ENCODE measurements at regions not wholly inside any gene's neighbourhood (a gene's known extent, or its start where the extent isn't known, plus 50 kb on each side); places are given as distances from the start of the nearest gene placed in this dataset.

DNA sequence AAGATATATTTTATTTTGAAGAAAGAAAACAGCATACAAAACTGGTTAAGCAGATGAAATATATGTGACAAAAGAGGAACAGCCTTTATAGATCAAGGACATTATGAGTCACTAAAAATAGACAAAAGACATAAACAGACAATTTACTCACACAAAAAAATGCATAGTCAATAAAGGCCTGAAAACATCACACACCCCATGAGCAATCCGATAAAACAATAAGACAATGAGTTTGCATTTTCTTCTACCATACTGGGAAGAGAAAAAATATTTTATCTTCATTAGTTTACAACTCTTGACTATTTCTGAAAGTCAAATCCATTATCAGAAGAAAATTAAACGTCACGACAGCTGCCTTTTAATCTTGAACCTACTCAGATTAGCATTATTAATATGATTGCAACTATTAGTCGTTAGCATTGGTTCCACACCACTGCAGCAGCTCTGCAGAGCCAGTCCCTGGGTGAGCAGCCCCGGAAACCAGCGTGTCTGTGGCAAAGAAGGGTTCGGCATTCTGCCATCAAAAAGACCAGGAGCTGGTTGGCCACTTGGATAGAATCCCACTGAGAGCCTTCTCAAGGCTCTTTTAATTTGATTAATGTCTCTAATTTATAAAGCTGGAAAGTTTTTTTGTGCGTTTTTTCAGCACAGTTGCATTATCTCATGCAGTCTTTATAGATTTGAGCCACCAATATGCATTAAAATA, 305.4 kb upstream of the SHH start:
- no peak for DNase-seq

DNA sequence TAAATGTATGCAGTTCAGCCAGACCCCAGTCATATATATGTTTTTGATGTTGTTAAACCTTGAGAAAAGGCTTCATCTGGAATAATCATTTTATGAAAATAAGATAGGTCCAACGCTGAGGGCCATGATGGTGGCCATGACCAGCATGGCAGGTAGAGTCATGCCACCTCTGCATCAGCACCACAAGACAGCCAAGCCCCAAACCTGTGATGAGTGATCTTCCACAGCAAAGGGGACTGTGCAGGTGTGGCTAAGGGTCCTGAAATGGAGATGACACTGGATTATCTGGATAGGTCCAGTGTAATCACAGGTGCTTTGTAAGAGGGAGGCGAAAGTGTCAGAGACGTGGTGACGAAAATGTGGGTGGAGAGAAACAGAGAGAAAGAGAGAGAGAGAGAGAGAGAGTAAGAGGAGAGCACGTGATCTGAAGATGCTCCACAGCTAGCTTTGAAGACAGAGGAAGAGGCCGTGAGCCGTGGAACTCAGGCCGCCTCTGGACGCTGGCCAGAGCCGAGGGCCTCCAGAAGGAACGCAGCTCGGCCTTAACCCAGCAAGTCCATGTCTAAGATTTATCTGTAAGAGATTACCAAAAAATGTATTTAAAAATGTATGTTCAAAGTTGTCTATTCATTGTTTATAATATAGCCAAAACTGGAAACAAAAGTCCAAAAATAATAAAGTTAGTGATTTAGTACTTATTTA, 304.4 kb upstream of the SHH start:
- no peak for DNase-seq

DNA sequence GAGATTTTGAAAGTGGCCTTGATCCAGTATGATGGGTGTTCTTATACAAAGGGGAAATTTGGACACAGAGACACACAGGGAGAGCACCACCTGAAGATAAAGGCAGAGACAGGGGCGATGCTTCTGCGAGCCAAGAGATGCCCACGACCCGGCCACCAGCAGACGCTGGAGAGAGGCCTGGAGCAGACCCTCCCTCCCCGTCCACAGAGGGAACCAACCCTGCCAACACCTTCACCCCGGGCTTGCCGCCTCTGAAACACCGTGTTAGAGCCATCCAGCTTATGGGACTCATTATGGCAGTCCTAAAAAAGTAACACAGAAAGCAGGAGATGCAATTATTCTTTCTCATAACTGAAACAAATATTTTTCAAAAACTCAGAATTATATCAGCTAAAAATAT, 303.3 kb upstream of the SHH start:
- DNase-seq = no peak

DNA sequence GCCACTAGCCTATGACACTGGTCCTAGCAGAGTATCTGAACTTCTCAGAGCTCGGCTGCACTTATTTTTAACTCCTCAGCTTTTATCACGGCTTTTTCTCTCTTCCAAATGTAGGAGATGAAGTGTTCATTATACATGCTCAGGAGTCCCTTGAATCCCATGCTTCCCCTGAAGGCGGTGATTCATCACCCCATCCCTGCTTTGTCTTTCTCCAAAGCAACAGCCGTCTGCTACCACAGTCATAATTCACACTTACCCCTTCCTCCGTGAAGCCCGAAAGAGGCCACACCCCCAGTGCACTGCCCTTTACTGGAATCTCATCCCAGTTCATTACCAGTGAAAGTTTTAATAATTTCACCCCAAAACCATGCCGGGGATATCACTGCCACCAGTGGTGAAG, 301.5 kb upstream of the SHH start:
- no peak for DNase-seq

DNA sequence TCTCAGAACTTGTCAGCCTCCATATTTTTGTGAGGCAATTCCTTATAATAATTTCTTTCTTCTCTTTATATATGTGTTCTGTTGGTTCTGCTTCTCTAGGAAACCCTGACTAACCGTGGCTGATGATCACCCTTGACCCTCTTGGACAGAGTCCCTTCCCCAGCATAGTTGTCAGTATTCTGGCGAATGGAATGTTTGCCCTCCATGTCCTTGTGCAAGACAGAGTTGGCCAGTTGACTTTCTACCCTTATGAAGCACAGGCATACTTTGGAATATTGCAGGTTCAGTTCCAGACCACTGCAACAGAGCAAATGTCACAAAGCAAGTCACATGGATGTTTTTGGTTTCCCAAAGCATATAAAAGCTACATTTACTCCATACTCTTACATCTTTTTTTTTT, 297.7 kb upstream of the SHH start:
- DNase-seq = no peak

DNA sequence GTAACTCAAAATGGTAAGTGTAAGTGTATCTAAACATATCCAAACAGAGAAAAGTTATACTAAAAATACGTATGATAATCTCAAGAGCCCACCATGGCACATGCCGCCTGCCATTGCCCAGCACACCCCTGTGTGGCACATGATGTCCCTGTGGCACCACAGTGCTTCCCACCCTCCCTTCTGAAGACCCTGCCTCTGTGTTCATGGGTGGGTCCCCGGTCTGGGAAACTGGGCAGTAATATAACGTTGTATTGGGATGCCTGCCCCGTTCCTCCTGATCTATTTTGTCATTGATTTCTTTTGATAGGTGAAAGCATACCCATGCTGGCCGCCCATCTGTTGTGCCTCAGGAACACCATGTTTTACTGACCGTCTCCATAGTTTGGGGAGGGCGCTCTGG, 296.8 kb upstream of the SHH start:
- DNase-seq = no peak

DNA sequence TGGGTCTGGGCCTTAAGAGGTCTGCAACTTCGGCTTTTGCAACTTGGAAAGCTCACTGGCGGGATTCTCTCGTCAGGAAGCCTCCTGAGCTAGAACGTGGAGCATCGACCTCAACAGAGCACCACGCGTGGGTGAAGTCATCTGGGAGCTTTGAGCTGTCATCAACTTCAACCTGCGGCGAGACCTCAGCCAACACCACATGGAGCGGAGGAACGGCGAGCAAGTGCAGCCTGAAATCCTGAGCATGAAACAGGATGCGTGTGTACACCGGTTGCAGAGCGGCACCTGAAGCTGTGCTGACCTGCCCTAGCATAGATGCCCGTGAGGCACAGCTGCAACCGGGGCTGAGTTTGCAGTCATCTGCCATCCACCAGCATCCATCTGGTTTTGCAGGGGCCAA, 295.7 kb upstream of the SHH start:
- no peak for DNase-seq

DNA sequence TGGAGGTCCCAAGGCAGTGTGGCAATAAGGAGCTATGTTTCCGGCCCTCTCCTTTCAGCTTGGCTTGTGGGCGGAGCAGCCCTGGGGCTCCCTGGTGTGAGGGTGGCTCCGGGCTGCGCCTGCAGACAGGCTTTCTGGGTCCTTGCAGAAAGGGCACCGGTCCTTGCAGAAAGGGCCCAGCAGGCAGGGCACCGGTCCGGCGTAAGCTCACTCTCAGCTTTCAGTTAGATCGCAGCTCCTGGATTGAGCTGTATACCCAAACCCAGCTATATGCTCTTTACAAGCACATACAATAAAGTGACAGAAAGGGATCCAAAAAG, 293.8 kb upstream of the SHH start:
- DNase-seq = no peak

DNA sequence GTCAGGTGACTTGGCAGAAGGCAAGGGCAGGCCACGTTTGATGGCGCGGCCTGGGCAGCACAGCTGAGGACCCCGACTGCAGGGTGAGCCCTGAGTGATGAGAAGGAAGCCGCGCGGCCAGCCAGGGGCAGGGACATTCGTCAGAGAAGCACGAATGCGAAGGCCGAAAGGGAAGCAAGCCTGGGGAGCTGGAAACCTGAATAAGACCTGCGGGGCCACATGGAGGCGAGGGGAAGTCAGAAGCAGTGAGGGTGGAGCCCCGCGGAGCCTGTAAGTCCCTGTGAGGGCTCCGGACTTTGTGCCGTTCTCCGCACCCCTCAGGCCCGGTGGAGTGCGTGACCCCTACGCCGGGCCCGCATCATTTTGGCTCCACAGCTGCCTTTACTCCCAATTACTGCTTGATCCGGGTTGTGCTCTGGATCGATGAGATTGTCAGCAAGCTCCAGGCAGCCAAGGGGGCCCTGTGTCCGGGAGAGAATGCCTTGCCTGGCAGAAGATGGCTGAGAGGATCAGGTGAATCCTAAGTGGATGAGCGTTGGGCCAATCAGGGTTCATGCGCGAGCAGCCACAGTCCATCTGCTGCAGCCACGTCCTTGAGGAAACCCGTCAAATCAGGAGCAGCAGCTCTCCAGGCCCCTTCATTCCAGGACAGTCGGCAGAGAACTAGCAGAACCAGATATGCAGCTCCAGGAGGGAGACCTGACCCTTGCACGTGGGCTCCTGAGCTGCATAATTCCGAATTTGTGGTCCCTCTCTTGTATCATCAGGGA, 293.3 kb upstream of the SHH start:
- no peak for DNase-seq

DNA sequence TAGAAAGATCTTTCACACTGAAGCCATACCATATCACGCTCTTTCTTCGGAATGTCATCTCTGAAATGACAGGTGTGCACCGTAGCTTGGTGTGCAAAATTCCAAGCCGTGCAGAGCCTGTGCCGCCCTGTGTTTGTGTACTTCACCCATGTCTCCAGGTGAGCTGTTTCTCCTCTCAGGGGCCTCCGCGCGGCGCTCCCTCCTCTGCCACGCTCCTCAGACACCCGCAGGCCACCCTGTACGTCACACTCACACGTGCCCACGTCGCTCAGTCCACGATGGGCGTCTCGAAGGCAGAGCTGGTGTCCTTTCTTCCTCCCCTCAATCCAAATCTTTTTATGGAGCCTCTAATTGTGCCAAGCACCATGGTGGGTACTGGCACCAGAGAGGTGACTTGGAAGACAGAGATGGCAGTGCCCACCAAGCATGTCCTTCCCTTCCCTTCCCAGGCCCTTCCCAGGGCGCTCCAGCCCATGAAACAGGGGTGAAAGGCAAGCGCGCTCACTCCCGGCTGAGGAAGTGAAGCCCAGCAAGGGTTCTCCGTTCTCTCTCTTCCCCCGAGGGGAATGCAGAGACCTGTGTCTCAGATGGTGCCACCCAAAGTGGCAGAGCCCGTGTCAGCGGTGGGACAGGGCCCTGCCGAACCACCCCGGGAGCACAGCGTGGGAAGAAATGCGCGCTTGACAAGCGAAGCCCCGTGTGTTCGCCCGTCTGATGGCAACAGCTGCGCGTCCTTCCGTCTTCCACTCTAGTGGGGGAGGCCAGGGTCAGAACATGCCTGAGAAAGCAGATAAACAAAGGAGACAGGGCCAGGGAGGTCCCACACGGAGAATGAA, 292.5 kb upstream of the SHH start:
- no peak for DNase-seq

DNA sequence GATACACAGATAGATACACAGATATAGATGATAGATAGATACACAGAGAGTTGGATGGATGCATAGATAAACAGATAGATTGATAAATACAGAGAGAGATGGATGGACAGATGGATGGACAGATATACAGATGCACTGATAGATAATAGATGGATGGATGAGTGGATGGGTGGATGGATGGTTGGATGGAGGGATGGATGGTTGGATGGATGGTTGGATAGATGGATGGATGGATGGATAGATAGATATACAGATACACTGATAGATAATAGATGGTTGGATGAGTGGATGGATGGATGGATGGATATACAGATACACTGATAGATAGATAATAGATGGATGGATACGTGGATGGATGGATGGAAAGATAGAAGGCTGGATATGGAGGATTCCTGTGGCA, 290.0 kb upstream of the SHH start:
- DNase-seq = no peak

DNA sequence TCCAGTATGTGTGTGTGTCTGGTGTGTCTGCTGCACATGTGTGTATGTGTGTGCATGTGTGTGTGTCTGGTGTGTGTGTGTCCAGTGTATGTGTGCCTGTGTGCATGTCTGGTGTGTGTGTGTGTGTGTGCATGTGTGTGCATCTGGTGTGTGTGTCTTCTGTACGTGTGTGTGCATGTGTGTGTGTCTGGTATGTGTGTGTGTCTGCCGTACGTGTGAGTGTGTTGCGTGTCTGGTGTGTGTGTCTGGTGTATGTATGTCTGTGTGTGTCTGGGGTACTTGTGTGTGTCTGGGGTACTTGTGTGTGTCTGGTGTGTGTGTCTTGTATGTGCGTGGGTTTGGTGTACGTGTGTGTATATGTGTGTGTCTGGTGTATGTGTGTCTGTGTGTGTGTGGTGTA, 289.1 kb upstream of the SHH start:
- no peak for DNase-seq

DNA sequence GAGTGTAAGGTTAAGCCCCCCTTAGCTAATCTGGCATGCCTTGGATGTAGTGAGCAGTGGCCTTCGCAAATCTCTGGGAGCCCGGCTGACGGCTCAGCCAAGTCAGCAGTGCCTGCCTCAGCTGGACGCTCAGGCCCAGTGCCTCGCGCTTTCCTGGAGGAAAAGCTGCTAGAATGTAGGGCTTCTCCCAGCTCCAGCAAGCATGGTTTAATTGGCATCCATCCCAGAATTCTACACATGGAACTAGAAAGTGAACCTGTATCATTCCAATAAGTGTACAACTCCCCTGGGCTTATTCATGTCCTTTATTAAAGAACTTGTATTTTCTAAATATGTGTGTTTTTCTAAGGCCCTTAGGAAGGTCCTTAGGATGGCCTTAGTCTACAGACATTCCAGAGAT, 287.8 kb upstream of the SHH start:
- no peak for DNase-seq

DNA sequence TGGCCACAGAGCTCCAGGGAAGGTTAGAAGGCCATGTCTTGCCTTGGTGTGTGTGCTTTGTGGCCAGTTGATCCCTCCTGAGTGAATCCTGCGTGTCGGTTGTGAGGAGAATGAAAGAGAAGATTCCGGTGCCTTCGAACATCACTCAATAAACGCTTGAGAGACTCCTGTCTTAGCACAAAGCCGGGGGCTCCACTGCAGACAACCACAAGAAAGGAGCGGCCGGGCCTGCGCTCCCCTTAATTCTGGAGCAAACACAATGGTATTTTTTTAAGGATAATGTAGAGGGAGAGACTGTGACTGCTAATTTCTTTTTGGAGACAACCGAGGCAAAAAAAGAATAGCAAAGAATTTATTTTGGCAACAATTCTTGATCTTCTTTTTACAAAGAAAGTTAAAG, 286.8 kb upstream of the SHH start:
- DNase-seq = no peak

DNA sequence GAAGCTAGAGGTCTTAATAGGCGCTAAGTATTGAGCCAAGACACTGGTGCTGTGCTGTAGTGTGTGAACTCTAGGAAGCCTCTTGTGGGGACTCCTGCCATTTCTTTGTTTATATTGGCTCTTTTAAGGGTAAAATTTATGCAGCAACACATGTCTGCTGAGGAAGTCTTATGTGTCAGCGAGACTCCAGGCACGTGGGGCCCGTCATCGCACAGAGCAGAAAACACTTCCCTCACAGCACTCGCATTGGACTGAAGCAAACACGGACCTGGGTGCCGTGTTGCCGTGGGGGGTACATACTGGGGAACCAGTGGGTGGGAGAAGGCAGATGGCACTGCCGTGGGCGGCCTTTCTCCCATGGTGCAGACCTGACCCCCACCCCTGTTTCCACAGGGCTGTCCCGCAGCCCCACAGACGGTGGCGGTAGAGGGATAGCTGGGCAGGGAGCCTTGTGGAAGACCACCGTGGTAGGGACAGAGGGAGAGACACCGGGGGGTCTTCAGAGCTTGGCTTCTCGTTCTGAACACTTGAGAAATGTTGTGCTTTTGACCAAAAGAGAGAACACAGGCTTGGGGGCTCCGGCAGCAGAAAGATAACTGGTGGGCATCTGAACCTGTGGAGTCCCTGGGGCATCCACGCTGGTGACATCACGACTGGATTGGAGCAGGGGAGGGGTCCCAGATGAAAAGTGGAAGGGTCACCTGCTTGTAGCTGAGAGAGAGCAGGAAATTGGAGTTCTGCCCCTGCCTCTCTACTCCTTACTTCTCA, 284.7 kb upstream of the SHH start:
- no peak for DNase-seq

DNA sequence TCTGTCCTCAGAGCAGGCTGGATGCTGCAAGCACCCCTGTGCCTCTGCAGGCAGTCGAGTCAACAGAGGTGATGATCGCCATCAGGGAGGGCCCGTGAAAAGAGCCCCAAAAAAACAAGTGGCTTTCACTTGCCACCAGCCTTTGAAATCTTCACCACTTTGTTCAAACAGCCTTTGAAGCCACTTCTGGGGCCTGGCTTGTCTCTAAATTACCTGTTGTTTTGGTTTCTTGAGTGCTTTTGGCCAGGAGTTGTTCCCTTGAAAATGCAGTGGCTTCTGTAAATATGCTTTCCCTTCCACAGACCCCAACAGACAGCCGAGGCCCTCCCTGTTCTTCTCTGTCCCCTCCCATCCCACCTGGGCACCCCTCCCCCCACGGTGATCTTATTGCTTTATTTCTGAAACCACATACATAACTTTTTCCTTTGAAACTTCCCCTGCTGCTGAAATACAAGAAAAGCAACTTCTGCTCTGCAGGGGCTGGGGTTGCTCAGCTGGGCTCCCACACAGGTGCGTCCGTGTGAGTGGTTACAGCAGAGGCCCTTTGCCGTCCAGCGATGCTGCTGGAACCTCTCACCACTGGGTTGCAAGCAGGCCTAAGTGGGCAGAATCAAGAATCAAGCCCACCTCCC, 283.8 kb upstream of the SHH start:
- no peak for DNase-seq

DNA sequence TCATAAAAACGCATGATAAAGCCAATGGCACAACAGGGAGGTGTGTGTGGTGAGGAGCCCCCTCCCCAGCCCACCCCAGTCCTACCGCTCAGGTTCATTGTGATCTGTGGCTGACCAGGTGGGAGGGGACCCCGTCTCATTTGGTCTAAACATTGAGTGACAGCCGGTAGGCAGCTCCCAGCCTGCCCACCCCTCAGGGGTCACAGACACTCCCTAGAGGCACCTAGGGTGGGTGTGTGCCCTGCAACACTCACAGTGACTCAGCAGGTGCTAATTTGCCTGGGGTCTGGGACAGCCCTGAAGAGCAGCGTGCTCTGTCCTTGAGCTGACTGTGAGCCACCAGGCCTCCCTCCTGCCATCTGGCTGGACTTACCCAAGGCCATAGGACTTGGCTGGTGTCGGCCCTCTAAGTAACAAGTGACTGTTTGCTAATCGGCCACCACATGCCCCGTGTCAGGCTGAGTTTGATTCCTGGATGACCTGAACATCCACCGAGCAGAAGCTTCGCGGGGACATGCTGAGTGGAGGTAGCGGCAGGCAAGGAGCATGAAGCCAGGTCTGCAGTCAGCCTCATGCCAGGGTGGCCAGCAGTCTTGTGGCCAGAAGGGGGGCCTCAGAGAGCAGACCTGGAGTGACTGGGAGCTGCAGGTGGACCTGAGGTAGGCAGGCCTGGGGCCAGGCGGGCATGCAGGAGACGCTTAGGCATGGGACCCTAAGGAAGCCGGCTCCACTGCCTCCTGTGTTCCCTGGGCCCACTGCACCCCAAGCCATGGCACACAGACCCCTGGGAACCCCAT, 282.3 kb upstream of the SHH start:
- no peak for DNase-seq

DNA sequence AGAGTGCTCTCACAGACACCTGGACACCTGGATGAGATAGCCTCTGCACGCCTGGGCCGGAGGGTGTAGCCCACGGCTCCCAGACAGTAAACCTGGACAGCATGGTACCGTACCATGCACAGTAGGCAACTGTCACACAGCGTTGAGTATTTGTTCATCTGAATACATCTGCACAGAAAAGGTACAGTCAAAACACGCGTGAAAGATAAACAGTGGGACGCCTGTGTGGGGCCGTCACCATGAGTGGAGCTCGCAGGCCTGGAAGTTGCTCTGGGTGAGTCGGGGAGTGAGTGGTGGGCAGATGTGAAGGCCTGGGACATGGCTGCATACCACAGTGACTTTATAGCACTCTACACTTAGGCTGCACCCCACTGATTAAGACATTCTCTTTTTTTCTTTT, 280.0 kb upstream of the SHH start:
- DNase-seq = no peak

DNA sequence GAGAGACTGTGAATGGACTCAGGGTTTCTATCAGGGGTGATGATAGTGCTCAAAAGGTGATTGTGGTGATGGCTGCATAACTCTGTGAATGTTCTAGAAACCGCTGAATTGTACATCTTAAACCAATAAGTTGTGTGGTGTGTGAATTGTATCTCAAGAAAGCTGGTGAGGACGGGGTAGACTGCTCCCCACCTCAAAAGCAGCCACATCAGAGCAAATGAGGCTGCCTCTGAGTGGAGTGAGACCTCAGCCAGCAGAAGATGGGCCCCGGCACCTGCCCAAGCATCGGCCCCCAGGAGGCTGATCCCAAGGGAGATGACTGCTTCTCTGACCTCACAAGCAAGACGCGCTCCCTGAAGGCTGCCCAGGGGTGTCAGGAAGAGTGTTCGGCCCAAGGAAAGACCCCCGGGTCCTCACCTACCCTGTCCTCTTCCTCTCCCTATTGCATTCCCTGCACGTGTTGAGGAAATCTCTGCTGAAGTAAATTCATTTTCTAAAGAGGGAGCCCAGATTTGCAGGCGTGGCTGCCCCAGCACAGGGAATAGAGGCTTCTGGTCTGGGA, 279.3 kb upstream of the SHH start:
- DNase-seq = no peak

DNA sequence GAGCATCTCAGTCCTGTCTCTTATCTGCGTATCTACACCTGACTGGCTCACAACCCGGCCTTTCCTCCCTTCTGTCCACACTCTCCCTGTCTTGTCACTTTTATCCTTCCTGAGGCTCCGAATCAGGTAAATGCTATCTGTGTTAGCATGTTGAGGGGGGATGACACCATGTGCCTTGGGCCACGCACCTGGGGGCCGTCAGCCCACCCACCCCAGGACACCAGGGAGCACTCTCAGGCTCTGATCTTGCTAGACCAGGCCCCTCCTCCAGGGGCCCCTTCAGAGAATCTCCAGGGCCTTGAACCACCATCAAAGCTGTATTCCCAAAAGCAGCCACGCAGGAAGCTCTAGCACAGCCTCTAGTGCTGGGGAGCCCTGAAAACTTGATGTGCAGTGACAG, 278.7 kb upstream of the SHH start:
- DNase-seq = no peak

DNA sequence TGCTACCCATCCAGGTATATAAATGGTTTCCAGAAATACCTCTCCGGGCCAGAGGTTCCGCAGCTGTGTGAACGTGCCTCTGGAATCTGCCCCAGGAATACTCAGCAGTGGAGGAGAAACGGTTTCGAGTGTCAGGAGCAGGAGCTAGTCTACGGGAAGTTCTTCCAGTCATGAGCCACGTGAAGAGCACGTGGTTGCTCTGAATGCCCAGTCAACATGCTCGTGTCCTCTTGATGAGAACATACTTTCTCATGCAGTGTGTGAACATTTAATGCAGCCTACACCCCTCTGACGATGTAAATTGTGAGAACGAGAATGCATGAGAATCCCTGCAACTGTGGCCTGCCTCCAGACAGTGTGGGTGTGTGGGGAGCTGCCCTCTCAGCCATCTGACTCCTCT, 277.0 kb upstream of the SHH start:
- no peak for DNase-seq
